Neural progenitor cell (in vitro differentiated cells): ENCODE measurements at regions not wholly inside any gene's neighbourhood (a gene's known extent, or its start where the extent isn't known, plus 50 kb on each side); places are given as distances from the start of the nearest gene placed in this dataset.

Experiments
- DNase-seq: peaks from one replicate; pipeline ENCODE4 v3.0.0-alpha.2; 2016; ENCODE audit warnings: low spot score
- H2AFZ ChIP-seq: fragments of 200-600 bp; sonication (generic); replicated peaks from 2 replicates; pipeline ENCODE4 v1.6.1; 2016; ENCODE audit warnings: antibody characterized with exemption
- H3F3A ChIP-seq: fragments of 200-600 bp; sonication (generic); 2 replicates; pipeline ENCODE4 v1.6.1; 2016; ENCODE audit warnings: antibody characterized with exemption, low read depth
- H3K27ac ChIP-seq: fragments of 200-600 bp; sonication (generic); 2 replicates; pipeline ENCODE4 v1.5.1; 2016; ENCODE audit warnings: mild to moderate bottlenecking
- H3K27me3 ChIP-seq: fragments of 200-600 bp; sonication (generic); 2 replicates; pipeline ENCODE4 v1.6.1; 2016; ENCODE audit warnings: mild to moderate bottlenecking, moderate library complexity
- H3K36me3 ChIP-seq: fragments of 200-600 bp; sonication (generic); 2 replicates; pipeline ENCODE4 v1.5.1; 2016
- H3K4me1 ChIP-seq: fragments of 200-600 bp; sonication (generic); 2 replicates; pipeline ENCODE4 v1.6.1; 2016; ENCODE audit warnings: mixed run types
- H3K4me2 ChIP-seq: fragments of 200-600 bp; sonication (generic); 2 replicates; pipeline ENCODE4 v1.6.1; 2016
- H3K4me3 ChIP-seq: fragments of 200-600 bp; sonication (generic); 2 replicates; pipeline ENCODE4 v1.5.1; 2016
- H3K79me2 ChIP-seq: fragments of 200-600 bp; sonication (generic); 2 replicates; pipeline ENCODE4 v1.6.1; 2016; ENCODE audit warnings: low read depth
- H3K9ac ChIP-seq: fragments of 200-600 bp; sonication (generic); 2 replicates; pipeline ENCODE4 v1.6.1; 2016
- H3K9me3 ChIP-seq: fragments of 200-600 bp; sonication (generic); 2 replicates; pipeline ENCODE4 v1.5.1; 2016; ENCODE audit warnings: low read depth
- H4K20me1 ChIP-seq: fragments of 200-600 bp; sonication (generic); 2 replicates; pipeline ENCODE4 v1.6.1; 2016; ENCODE audit warnings: low read depth
- H3K27ac Mint-ChIP-seq: 3 replicates; pipeline ENCODE4 v1.8.0; 2021; ENCODE audit warnings: mixed read lengths
- H3K27me3 Mint-ChIP-seq: 2 replicates; pipeline ENCODE4 v1.8.0; 2022; ENCODE audit warnings: low read depth, mild to moderate bottlenecking, inconsistent platforms, moderate library complexity, mixed read lengths; ENCODE audit not compliant: insufficient read depth
- H3K36me3 Mint-ChIP-seq: 3 replicates; pipeline ENCODE4 v1.8.0; 2021; ENCODE audit warnings: mixed read lengths
- H3K4me1 Mint-ChIP-seq: 3 replicates; pipeline ENCODE4 v1.8.0; 2021; ENCODE audit warnings: mixed read lengths
- H3K4me3 Mint-ChIP-seq: 3 replicates; pipeline ENCODE4 v1.8.0; 2021; ENCODE audit warnings: mild to moderate bottlenecking, moderate library complexity, mixed read lengths
- H3K9me3 Mint-ChIP-seq: 3 replicates; pipeline ENCODE4 v1.8.0; 2020; ENCODE audit warnings: mixed read lengths
- CTCF ChIP-seq: fragments of 200-600 bp; sonication (generic); IDR thresholded peaks from 2 replicates; pipeline ENCODE4 v1.5.1; 2017; ENCODE audit warnings: antibody characterized with exemption, mild to moderate bottlenecking
- EZH2 ChIP-seq: fragments of 200-600 bp; sonication (generic); IDR thresholded peaks from 2 replicates; pipeline ENCODE4 v1.6.1; 2017; ENCODE audit warnings: antibody characterized with exemption, mild to moderate bottlenecking, moderate library complexity
- EZH2phosphoT487 ChIP-seq: fragments of 200-600 bp; sonication (generic); IDR thresholded peaks from 2 replicates; pipeline ENCODE4 v1.6.1; 2017; ENCODE audit warnings: antibody characterized with exemption

GRCh38 chr16:73157861-73158260 lies 109.9 kb upstream of the ZFHX3 start:
- TF ChIP-seq EZH2phosphoT487 (no peak), EZH2 (no peak), CTCF (no peak)
- no peaks in the 10 kb centered on the region for H4K20me1 ChIP-seq
- H3K79me2 ChIP-seq: no peaks in the 10 kb centered on the region
- Mint-ChIP-seq H3K36me3 (peaks cover 6% of the 10 kb centered on the region), H3K4me1 (peaks cover 14% of the 10 kb centered on the region), H3K4me3 (no peak overlapping the region), H3K9me3 (peaks cover 11% of the 10 kb centered on the region), H3K27me3 (peaks cover 2% of the 10 kb centered on the region), H3K27ac (no peak overlapping the region)
- H3K4me2 ChIP-seq: no peak overlapping the region
- H3K36me3 ChIP-seq: no peaks in the 10 kb centered on the region
- H3K4me3 ChIP-seq: no peak overlapping the region
- no peak for DNase-seq
- H3K4me1 ChIP-seq: peaks cover 11% of the 10 kb centered on the region
- no peak overlapping the region for H3K27ac ChIP-seq
- H3K27me3 ChIP-seq: no peaks in the 10 kb centered on the region
- no peak overlapping the region for H3K9ac ChIP-seq
- peaks cover 4% of the 10 kb centered on the region for H3F3A ChIP-seq
- no peaks in the 10 kb centered on the region for H3K9me3 ChIP-seq
- H2AFZ ChIP-seq: no peak overlapping the region

GRCh38 chr16:73154063-73154870 lies 106.3 kb upstream of the ZFHX3 start:
- Mint-ChIP-seq H3K4me3 (peak overlapping the region; percentile 21), H3K4me1 (peaks cover 39% of the 10 kb centered on the region), H3K9me3 (peaks cover 11% of the 10 kb centered on the region), H3K27ac (peak overlapping the region; percentile 4), H3K36me3 (peaks cover 6% of the 10 kb centered on the region), H3K27me3 (peaks cover 2% of the 10 kb centered on the region)
- Histone ChIP-seq H3K36me3 (no peaks in the 10 kb centered on the region), H3K9me3 (no peaks in the 10 kb centered on the region), H3K27me3 (no peaks in the 10 kb centered on the region), H3K4me1 (peaks cover 31% of the 10 kb centered on the region), H4K20me1 (no peaks in the 10 kb centered on the region), H3K79me2 (no peaks in the 10 kb centered on the region), H2AFZ (no peak overlapping the region), H3K4me3 (no peak overlapping the region), H3K4me2 (no peak overlapping the region), H3F3A (peaks cover 12% of the 10 kb centered on the region), H3K27ac (no peak overlapping the region), H3K9ac (no peak overlapping the region)
- no peak for DNase-seq
- TF ChIP-seq EZH2phosphoT487 (no peak), CTCF (no peak), EZH2 (no peak)

DNA sequence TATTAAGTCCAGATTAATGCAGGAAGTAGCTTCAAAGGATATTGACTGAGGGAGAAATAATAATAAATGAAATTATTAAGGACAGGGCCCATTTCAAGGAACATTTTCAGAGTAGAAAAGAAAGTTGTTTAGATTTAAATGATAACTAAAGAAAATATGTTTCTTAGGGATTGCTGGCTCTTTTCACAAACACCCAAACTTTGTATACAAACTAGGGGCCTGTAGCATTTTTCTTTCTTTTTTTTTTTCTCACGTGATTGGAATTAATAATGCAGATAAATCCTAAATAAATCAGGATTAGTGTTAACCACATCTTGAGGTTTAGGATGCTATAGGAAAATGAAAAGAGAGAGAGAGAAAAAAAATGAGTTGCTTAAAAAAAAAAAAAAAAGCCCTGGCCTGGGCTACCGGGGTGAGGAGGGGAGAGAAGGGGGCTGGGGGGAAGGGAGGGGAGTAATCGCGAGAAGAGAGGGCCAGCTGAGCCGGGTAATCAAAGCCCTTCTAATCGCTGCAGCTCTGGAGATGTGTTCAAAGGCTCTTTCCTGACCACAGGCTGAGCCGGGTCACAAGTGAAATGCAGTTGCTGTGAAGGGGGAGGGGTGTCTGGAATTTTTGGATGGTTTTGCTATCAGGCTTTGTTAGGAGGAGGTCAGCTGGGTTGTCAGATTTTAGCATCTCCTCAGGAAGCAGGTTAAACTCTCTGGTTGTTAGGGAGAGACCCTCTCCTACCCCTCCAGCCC lies 104.6 kb upstream of the ZFHX3 start:
- Histone ChIP-seq H3K36me3 (no peaks in the 10 kb centered on the region), H4K20me1 (no peaks in the 10 kb centered on the region), H3F3A (peaks cover 12% of the 10 kb centered on the region), H3K4me1 (peaks cover 31% of the 10 kb centered on the region), H3K27me3 (no peaks in the 10 kb centered on the region), H3K27ac (no peak overlapping the region), H2AFZ (peak overlapping the region; percentile 32), H3K9me3 (no peaks in the 10 kb centered on the region), H3K4me2 (peak overlapping the region; percentile 68), H3K9ac (no peak overlapping the region), H3K79me2 (no peaks in the 10 kb centered on the region), H3K4me3 (peak overlapping the region; percentile 2)
- DNase-seq: peak; percentile 88
- no peak for TF ChIP-seq EZH2
- TF ChIP-seq CTCF: no peak
- no peak for TF ChIP-seq EZH2phosphoT487
- peak overlapping the region; percentile 84 for H3K27ac Mint-ChIP-seq
- peaks cover 1% of the 10 kb centered on the region for H3K9me3 Mint-ChIP-seq
- peak overlapping the region; percentile 56 for H3K4me3 Mint-ChIP-seq
- H3K4me1 Mint-ChIP-seq: peaks cover 39% of the 10 kb centered on the region
- no peaks in the 10 kb centered on the region for H3K36me3 Mint-ChIP-seq
- H3K27me3 Mint-ChIP-seq: peaks cover 2% of the 10 kb centered on the region
